GM12873 (cell line): ENCODE measurements at regions not wholly inside any gene's neighbourhood (a gene's known extent, or its start where the extent isn't known, plus 50 kb on each side); places are given as distances from the start of the nearest gene placed in this dataset.

Experiments used
- TF ChIP-seq, protein P1 (sequence below): IDR thresholded peaks from 2 replicates; pipeline ENCODE4 v1.5.1; 2012; ENCODE audit warnings: low read depth, mild to moderate bottlenecking, moderate library complexity, low read length, control low read depth; ENCODE audit not compliant: insufficient read depth; ENCODE audit errors: missing control alignments

DNA sequence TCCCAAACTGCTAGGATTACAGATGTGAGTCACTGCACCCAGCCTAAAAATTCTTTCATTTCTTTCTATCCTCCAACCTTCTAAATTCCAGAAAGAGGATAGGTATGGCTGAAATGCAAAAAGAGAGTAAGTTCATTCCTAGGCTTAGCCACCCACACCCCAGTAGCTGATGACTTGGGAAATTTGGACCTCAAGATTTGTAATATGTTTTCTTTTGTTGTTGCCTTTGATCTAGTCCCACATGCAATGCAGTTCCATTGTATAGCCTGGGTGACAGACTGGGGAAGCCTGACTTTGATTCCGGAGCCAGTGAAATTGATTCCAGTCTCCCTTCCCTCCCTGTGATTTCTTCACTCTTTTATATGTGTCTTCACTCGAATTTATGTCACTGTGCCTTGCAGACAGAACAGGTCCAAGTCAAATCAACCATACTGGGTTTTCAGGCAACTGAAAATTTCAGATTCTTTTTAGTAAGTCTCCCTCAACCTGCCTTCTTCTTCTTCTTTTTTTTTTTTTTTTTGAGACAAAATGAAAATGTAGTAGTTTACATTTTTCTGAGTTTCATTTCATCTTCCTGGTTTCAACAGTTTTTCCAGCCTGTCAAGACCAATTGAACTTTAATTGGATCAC lies 176.2 kb upstream of the RBPJ start:
- TF ChIP-seq, protein P1, sequence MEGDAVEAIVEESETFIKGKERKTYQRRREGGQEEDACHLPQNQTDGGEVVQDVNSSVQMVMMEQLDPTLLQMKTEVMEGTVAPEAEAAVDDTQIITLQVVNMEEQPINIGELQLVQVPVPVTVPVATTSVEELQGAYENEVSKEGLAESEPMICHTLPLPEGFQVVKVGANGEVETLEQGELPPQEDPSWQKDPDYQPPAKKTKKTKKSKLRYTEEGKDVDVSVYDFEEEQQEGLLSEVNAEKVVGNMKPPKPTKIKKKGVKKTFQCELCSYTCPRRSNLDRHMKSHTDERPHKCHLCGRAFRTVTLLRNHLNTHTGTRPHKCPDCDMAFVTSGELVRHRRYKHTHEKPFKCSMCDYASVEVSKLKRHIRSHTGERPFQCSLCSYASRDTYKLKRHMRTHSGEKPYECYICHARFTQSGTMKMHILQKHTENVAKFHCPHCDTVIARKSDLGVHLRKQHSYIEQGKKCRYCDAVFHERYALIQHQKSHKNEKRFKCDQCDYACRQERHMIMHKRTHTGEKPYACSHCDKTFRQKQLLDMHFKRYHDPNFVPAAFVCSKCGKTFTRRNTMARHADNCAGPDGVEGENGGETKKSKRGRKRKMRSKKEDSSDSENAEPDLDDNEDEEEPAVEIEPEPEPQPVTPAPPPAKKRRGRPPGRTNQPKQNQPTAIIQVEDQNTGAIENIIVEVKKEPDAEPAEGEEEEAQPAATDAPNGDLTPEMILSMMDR = no peak

DNA sequence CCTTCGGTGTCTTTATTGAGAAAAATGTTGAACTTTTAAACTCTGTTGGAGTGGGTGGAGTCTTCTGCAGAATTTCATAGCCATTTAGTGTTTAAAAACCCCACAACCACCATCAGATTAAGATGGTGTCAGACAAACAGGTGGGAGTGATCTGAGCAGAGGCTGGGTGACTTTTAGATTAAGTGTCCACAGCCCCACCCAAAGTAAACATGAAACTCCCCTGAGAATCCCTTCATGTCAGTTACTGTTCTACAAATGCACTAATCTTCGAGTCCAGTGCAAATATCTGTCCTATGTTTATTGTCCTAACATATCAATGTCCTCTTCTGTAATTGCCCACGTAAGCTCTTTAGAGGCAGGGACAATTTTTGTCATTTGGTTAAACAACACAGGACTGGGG lies 175.6 kb upstream of the RBPJ start:
- TF ChIP-seq, protein P1 = no peak

DNA sequence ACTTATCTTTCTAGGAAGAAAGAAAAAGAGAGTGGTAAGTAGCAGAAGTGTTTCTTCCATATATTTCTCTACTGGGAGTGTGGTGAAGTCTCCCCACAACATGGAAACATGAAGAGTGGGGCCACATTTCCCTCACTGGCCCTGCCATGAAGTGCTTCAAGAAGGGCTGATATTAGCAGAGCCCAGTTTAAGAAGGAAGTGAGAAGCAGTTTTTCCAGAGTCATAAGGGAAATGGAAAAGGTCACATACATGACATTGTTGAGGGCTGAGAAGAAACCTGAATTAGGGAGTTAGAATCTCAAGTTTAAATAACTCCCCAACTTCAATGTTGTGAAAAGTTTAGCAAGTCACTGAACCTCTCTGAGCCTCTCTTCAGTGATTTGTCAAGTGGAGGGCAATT lies 171.9 kb upstream of the RBPJ start:
- TF ChIP-seq, protein P1 = no peak

DNA sequence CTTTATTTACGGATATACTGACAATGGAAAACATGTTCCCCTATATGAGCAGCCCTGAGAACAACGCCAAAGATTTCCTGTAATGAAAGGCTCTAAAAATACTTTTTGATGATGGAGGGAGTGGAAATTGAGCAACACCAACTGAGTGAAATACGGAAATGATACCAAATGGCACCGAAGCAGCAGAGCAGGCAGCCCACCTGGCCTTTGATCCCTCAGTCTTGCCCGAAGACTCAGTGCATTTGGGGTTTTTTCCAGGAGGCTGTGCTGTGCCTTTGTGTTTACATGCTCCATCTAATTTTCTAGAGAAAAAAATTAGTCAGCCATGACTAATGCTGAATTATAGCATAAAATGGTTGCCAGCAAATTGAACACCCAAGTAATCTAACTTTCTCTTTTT lies 169.9 kb upstream of the RBPJ start:
- TF ChIP-seq, protein P1 = no peak

DNA sequence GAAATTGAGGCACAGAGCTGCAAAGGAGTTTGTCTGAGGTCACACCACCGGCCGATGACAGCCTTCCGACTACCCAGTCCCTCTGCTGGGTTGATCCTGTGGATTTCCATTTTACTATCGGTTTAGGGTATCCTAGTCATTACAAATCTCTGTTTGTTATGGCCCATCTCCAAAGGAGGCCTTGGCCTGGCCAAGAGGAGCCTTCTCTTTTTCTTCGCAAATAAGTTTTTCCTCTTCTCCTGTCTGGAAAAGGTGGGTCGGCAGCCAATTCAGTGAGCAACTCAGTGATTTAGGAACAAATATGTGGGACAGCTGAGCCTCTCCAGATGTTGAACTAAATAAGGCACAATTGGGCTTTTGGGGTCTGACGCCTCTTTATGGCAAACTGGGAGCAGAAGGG lies 169.2 kb upstream of the RBPJ start:
- TF ChIP-seq, protein P1 = no peak

DNA sequence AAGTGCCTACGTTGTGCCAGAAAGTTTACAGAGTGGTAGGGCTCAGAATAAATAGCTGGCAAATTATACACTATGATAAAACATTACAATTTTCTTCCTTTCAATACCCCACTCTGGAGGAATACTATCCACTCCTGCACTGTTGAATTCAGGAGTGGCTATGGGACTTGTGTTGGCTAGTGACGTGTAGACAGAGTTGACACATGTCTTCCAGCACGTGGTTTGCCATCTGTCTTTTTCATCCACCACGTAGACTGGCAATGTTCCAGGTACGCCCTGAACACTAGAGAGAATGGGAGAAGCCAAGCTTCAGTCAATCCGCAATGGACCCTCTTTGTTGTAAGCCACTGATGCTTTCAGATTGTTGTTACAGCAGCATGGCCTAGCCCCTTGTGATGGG lies 168.8 kb upstream of the RBPJ start:
- TF ChIP-seq, protein P1 = no peak

DNA sequence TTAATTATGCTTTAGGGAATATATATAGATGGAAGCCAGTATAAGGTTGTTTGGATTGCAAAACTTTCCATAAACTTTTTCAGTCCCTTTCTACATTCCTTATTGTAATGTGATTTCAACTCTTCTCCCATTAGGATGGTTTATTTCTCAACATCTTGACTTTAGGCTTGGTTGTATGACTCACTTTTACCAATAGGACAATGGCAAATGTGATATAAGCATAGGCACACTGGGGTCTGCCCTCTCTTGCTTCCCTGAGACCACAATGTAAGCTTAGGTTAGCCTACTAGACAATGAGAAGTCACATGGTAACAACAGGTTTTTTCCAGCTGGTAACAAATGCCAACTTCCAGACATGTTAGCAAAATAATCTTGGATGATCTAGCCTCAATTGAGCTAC lies 163.3 kb upstream of the RBPJ start:
- TF ChIP-seq, protein P1 = no peak
